Activated CD8-positive, alpha-beta T cell treated with anti-CD3 and anti-CD28 coated beads for 36 hours (primary cell): ENCODE measurements at regions not wholly inside any gene's neighbourhood (a gene's known extent, or its start where the extent isn't known, plus 50 kb on each side); places are given as distances from the start of the nearest gene placed in this dataset.
A peak's percentile ranks its signal among the peaks of the same experiment; 100 is the strongest.

Experiments used
- ATAC-seq: fragments of 200-7000 bp; cut with Tn5 transposase; one replicate; pipeline ENCODE4 v1.10.0; 2021; ENCODE audit warnings: mild to moderate bottlenecking, moderate library complexity
- CTCF ChIA-PET: fragments of 350-600 bp; sonication (Branson Sonifier 250); formaldehyde crosslinking; loops from one replicate; lab custom pipeline; 2021; ENCODE audit warnings: antibody characterized with exemption; lab: Charles Lee
- POLR2A ChIA-PET: fragments of 350-600 bp; sonication (Branson Sonifier 250); formaldehyde crosslinking; loops from one replicate; lab custom pipeline; 2021; ENCODE audit warnings: antibody characterized with exemption; lab: Charles Lee
- DNase-seq: peaks from one replicate; pipeline ENCODE4 v3.0.0-alpha.2; 2020
- H3K27ac Mint-ChIP-seq: one replicate; pipeline ENCODE4 v1.8.0; 2021; ENCODE audit warnings: mild to moderate bottlenecking, mixed read lengths
- H3K27me3 Mint-ChIP-seq: one replicate; pipeline ENCODE4 v1.8.0; 2021; ENCODE audit warnings: mixed read lengths
- H3K36me3 Mint-ChIP-seq: one replicate; pipeline ENCODE4 v1.8.0; 2021; ENCODE audit warnings: low read depth, mixed read lengths
- H3K4me1 Mint-ChIP-seq: one replicate; pipeline ENCODE4 v1.8.0; 2021; ENCODE audit warnings: low read depth, mixed read lengths
- H3K4me3 Mint-ChIP-seq: one replicate; pipeline ENCODE4 v1.8.0; 2021; ENCODE audit warnings: mild to moderate bottlenecking, moderate library complexity, mixed read lengths
- H3K9me3 Mint-ChIP-seq: one replicate; pipeline ENCODE4 v1.8.0; 2021; ENCODE audit warnings: mixed read lengths
- intact Hi-C: fragments of 100-400 bp; cut with micrococcal nuclease; formaldehyde crosslinking; loops from one replicate; pipeline ENCODE4 v1.10.0; 2022
- TF ChIP-seq, protein P1 (sequence below): fragments of 200-600 bp; IDR thresholded peaks from one replicate; pipeline ENCODE4 v1.8.0; 2022; ENCODE audit warnings: antibody characterized with exemption, mild to moderate bottlenecking

- Mint-ChIP-seq H3K4me1 (no peaks in the 10 kb centered on the region), H3K9me3 (peaks cover 5% of the 10 kb centered on the region), H3K27me3 (no peaks in the 10 kb centered on the region), H3K36me3 (no peaks in the 10 kb centered on the region), H3K27ac (no peak overlapping the region), H3K4me3 (no peak overlapping the region)
- ChIA-PET CTCF (no interaction called here), POLR2A (no interaction called here)
- intact Hi-C loops, result no loop called here
- DNase-seq (no peak), ATAC-seq (no peak)
- TF ChIP-seq, protein P1, sequence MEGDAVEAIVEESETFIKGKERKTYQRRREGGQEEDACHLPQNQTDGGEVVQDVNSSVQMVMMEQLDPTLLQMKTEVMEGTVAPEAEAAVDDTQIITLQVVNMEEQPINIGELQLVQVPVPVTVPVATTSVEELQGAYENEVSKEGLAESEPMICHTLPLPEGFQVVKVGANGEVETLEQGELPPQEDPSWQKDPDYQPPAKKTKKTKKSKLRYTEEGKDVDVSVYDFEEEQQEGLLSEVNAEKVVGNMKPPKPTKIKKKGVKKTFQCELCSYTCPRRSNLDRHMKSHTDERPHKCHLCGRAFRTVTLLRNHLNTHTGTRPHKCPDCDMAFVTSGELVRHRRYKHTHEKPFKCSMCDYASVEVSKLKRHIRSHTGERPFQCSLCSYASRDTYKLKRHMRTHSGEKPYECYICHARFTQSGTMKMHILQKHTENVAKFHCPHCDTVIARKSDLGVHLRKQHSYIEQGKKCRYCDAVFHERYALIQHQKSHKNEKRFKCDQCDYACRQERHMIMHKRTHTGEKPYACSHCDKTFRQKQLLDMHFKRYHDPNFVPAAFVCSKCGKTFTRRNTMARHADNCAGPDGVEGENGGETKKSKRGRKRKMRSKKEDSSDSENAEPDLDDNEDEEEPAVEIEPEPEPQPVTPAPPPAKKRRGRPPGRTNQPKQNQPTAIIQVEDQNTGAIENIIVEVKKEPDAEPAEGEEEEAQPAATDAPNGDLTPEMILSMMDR, result no peak
Observed at GRCh38 chr3:147604136-147604535, 195.0 kb downstream of the ZIC1 start.

DNA sequence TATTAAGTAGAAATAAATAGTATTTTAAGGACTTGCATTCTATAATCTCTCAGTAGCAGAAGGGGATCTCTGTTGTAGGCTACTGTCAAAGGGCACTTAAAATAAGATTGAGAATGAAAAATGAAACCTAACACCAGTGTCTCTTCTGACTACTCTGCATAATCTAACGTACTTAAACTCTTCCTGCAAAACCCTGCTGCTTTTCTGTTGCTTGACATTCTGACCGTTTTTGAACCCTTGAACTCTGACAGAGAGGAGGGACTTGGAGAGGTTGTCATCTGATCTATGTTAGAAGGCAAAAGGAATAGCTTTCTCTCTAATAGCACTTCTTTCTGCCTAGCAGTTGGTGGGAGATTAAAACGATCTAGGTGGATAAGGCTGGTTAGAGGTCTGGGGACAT, 204.6 kb downstream of the ZIC1 start:
- Mint-ChIP-seq H3K4me1 (no peaks in the 10 kb centered on the region), H3K4me3 (no peak overlapping the region), H3K27me3 (no peaks in the 10 kb centered on the region), H3K36me3 (no peaks in the 10 kb centered on the region), H3K9me3 (peaks cover 2% of the 10 kb centered on the region), H3K27ac (no peak overlapping the region)
- TF ChIP-seq, protein P1, result no peak
- POLR2A ChIA-PET, result no interaction called here
- ATAC-seq, result no peak
- intact Hi-C loops, result no loop called here
- no peak for DNase-seq
- CTCF ChIA-PET, result no interaction called here

DNA sequence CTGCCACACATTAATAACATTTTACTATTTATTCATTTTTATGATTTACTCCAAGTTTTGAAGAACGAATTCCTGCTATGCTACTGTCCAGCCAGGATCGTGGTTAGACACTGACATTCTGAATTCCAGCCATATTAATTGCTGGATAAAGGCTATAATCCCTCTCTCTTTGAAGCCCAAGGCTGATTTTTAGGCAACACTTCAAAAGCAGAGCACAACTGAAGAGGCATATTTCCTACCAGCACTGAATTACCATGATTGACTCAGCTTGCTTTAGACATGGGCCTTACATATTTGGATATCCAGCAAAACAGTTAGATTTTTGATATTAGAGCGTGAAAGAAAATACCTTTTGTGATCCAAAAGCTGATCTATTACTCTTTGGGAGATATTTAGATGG, 205.0 kb downstream of the ZIC1 start:
- POLR2A ChIA-PET, result no interaction called here
- TF ChIP-seq, protein P1, result no peak
- Mint-ChIP-seq H3K4me1 (no peaks in the 10 kb centered on the region), H3K27ac (no peak overlapping the region), H3K27me3 (no peaks in the 10 kb centered on the region), H3K9me3 (peaks cover 2% of the 10 kb centered on the region), H3K36me3 (no peaks in the 10 kb centered on the region), H3K4me3 (no peak overlapping the region)
- DNase-seq (no peak), ATAC-seq (no peak)
- CTCF ChIA-PET, result no interaction called here
- intact Hi-C loops, result no loop called here

- Mint-ChIP-seq H3K4me1 (no peaks in the 10 kb centered on the region), H3K36me3 (no peaks in the 10 kb centered on the region), H3K4me3 (no peak overlapping the region), H3K27ac (no peak overlapping the region), H3K27me3 (no peaks in the 10 kb centered on the region), H3K9me3 (peaks cover 2% of the 10 kb centered on the region)
- TF ChIP-seq, protein P1, result no peak
- ATAC-seq (no peak), DNase-seq (no peak)
- intact Hi-C loops, result no loop called here
- CTCF ChIA-PET, result no interaction called here
- POLR2A ChIA-PET, result no interaction called here
Observed at GRCh38 chr3:147615035-147615434, 205.9 kb downstream of the ZIC1 start.

- Mint-ChIP-seq H3K36me3 (no peaks in the 10 kb centered on the region), H3K9me3 (peaks cover 2% of the 10 kb centered on the region), H3K27me3 (no peaks in the 10 kb centered on the region), H3K4me1 (no peaks in the 10 kb centered on the region), H3K4me3 (no peak overlapping the region), H3K27ac (no peak overlapping the region)
- ChIA-PET CTCF (no interaction called here), POLR2A (no interaction called here)
- DNase-seq (no peak), ATAC-seq (no peak)
- intact Hi-C loops, result no loop called here
- TF ChIP-seq, protein P1, result peak; percentile 50
Observed at GRCh38 chr3:147616998-147617619, 207.9 kb downstream of the ZIC1 start.
